8988T (cell line): ENCODE measurements at regions not wholly inside any gene's neighbourhood (a gene's known extent, or its start where the extent isn't known, plus 50 kb on each side); places are given as distances from the start of the nearest gene placed in this dataset.

ENCODE experiments used
- DNase-seq: peaks from one replicate; pipeline ENCODE4 v3.0.0; 2011

DNA sequence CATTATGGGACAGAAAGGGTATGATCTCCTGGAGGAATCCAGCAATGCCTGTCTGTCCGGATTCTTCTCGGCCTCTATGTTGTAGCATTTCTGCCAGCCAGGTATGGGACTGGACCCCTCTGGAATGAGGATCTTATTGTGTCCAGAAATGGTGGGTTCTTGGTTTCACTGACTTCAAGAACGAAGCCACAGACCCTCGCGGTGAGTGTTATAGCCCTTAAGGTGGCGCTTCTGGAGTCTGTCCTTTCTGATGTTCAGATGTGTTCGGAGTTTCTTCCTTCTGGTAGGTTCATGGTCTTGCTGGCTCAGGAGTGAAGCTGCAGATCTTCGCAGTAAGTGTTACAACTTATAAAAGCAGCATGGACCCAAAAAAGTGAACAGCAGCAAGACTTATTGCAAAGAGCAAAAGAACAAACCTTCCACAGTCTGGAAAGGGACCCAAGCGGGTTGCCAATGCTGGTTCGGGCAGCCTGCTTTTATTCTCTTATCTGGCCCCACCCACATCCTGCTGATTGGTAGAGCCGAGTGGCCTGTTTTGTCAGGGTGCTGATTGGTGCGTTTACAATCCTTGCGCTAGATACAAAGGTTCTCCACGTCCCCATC is 62.3 kb upstream of the IER3 start:
- DNase-seq: no peak

DNA sequence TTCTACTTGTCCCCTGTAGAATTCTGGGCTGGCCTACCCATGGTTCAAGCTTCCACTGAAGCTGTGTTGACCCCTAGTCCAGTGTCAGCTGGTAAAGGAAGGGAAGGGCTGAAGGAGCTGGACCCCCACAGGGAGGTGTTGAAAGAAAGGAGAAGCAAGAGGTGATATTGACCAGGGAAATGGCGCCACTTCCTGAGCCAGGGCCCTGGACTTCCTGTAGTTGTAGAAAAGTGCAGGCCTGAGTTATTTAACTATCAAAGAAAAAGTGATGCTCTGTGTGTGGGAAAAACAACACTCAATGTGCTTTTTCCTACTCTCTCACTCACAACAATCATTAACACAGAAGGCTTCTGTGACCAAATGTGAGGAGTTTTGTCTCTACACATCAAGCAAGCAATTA is 60.0 kb upstream of the IER3 start:
- DNase-seq: no peak

DNA sequence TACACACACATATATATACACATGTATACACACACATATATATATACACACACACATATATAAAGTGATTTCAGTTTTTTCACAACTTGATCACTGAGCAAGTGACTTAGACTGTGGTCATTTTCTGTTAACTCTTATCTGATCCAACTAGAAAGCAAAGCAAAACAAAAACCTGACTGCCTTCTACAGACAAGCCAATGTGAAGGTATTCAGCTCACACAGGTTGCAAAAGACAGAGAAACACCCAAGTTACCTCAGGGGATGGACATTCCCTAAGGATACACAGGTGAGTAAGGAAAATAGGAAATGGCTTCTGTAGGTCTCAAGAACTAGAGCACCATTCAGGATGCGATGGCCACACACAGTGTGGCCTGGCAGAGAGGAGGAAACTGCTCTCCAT is 58.4 kb upstream of the IER3 start:
- no peak for DNase-seq

DNA sequence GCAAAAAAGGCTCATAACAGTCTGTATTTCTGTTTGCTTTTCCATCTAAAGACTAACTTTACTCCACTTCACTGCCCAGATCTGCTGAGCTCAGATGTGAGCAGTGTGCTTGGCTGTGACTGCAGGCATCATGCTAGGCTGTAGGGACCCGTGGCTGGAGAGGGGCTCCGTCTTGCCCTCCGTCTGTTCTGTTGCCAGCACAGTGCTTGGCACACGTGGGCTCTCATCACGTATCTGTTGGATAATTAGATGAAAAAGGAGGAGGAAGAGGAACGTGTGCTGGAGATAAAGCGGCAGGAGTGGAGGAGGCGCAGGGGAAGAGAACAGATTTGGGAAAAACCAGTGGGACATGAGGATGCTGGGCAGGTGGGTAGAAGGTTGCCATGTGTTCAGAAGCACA is 57.6 kb upstream of the IER3 start:
- DNase-seq: no peak

DNA sequence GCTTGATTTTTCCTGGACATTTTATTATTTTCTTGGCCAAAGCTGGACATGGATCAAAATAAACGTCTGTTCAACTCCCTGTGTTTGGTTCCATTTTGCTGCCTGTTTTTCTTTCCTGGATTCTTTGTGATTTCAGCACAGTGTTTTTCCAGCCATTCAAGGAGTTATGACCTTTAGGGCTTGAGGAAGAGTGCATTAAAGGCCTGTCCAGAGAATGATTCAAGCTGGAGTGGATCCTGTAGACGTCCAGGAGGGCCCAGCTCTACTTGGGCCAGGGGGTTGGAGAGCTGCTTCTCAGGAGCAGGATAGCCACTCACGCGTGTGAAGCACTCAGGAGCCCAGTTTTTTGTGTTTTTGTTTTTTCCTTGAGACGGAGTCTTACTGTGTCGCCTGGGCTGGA is 56.5 kb upstream of the IER3 start:
- no peak for DNase-seq

DNA sequence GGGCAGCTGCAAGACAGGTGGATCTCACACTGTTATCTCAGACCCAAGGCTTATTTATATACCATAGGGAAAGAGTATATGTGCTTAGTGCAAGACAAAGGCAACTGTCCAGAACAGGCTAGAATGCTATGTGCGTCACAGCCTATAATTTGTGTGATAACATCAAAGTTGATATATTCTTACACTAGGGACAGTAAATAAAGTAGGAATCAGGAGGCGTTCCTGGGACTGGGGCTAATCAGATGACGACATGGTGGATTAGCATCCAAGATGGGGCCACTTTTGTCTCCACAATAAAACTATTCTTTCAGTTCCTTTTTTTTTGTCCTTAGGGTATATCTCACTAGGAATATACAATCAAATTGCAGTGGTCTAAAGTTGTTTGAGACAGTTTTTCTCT is 54.9 kb upstream of the IER3 start:
- no peak for DNase-seq

DNA sequence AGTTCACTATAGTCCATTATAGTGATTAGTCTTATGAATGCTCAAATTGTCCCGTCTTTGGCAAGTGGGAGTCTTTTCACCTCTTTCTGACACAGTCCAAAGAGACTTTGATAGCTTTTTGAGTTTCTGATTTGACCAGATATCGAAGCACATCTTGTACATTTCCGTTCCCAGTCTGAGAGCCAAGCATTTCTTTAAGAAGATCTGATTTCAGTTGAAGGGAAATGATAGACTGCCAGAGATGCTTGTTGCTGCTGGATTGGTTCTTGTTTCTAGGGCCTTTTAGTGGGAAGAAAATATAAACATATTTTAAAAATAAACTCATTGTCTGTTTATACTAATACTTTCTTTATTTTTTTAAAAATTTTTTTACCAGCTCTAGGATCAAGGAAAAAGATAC is 54.1 kb upstream of the IER3 start:
- DNase-seq: no peak

DNA sequence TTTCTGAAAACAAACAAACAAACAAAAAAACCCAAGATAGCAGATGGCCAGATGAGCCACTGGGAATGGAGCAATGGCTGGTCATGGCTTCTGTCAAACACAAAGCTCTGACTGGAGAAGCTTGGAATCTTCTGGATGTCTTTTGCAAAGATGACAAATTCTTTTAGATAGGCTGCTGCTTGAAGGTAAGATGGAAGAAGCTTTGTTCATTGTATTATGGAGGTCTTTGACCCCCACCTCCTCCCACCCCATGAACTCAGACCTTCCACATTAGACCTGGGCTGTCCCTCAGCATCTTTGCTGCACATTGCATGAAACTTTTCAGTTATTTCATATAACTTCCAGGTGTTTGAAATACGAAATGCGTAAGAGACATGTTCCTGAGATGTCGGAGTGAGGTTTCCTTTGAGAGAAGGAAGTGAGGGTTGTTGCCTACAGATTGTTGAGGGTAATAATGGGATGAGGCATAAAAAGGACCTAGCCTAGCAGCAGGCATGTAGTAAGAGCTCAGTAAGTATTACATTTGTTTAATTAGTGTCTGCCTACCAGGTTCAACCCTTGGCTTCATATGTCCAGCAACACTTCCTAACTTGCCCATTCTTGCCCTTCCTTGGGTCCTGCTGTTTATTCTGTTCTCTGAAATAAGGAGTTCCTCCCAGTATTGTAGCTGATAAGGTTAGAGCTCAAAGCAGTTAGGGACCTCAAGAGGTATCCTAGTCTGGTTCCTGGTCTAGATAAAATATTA is 51.4 kb upstream of the IER3 start:
- no peak for DNase-seq
